ENCODE measurements at regions not wholly inside any gene's neighbourhood (a gene's known extent, or its start where the extent isn't known, plus 50 kb on each side); places are given as distances from the start of the nearest gene placed in this dataset.

DNA sequence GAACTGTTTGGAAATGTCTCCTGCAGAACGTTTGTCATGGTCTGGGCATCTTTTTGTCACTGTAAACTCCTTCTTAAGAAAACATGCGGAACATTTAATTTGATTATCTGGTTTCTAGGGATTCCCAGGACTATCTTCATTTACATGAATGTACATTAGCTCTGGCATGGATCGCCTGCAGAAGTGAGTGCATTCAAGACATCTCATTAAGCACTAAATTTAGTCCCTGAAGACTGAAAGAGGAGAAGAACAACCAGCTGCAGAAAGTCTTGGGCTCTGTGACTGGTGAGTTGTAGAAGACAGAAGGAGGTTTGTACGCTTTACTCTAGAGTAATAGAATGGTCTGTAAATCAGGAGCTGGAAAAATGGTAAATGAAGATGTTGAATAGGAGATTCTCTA, 540.7 kb downstream of the BCKDHB start:
- TF ChIP-seq, protein P1, sequence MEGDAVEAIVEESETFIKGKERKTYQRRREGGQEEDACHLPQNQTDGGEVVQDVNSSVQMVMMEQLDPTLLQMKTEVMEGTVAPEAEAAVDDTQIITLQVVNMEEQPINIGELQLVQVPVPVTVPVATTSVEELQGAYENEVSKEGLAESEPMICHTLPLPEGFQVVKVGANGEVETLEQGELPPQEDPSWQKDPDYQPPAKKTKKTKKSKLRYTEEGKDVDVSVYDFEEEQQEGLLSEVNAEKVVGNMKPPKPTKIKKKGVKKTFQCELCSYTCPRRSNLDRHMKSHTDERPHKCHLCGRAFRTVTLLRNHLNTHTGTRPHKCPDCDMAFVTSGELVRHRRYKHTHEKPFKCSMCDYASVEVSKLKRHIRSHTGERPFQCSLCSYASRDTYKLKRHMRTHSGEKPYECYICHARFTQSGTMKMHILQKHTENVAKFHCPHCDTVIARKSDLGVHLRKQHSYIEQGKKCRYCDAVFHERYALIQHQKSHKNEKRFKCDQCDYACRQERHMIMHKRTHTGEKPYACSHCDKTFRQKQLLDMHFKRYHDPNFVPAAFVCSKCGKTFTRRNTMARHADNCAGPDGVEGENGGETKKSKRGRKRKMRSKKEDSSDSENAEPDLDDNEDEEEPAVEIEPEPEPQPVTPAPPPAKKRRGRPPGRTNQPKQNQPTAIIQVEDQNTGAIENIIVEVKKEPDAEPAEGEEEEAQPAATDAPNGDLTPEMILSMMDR (IDR thresholded peaks at IDR 0.05): no peak
- TF ChIP-seq POLR2A (IDR thresholded peaks at IDR 0.05) (no peak), POLR2AphosphoS5 (IDR thresholded peaks at IDR 0.05) (no peak), EP300 (IDR thresholded peaks at IDR 0.05; ENCODE audit: low read depth) (no peak)

Measured in transverse colon (tissue), 4 donors.